Thoracic aorta (tissue), 2 donors: ENCODE measurements at regions not wholly inside any gene's neighbourhood (a gene's known extent, or its start where the extent isn't known, plus 50 kb on each side); places are given as distances from the start of the nearest gene placed in this dataset.
"Not testable (repeated sequence)": the region's sequence is repeated elsewhere in the genome, so short reads cannot be mapped to it uniquely, and the experiment has no call there.

ENCODE experiments used
- ATAC-seq: fragments of 150-250 bp; one replicate; pipeline ENCODE4 v1.8.0; 2017; ENCODE audit warnings: low read depth; ENCODE audit not compliant: insufficient number of reproducible peaks, low FRiP score
- DNase-seq: peaks from one replicate; pipeline ENCODE4 v3.0.0-alpha.2; 2020; ENCODE audit warnings: low spot score
- H3K27ac ChIP-seq, 2 donors: fragments of 200-600 bp; sonication (generic); 1 replicate in 1 of 2; 2 replicates in 1 of 2; pipeline ENCODE4 v1.5.1; 2016; ENCODE audit warnings: mild to moderate bottlenecking in 2 of 2, moderate library complexity in 2 of 2
- H3K27me3 ChIP-seq: fragments of 200-600 bp; sonication (generic); replicated peaks from 2 replicates; pipeline ENCODE4 v1.6.0; 2016; ENCODE audit warnings: mild to moderate bottlenecking; ENCODE audit not compliant: insufficient read depth
- H3K36me3 ChIP-seq: fragments of 200-600 bp; sonication (generic); one replicate; pipeline ENCODE4 v1.5.1; 2016
- H3K4me1 ChIP-seq, 2 donors: fragments of 200-600 bp; sonication (generic); 1 replicate in 1 of 2; 2 replicates in 1 of 2; pipeline versions ENCODE4 v1.5.1 to v1.6.0; 2016; ENCODE audit warnings: low read depth in 2 of 2, mild to moderate bottlenecking in 1 of 2; ENCODE audit not compliant: control insufficient read depth in 1 of 2
- H3K4me3 ChIP-seq: fragments of 200-600 bp; sonication (generic); 2 replicates; pipeline ENCODE4 v1.5.1; 2016; ENCODE audit warnings: mild to moderate bottlenecking
- H3K9me3 ChIP-seq: fragments of 200-600 bp; sonication (generic); 2 replicates; pipeline ENCODE4 v1.5.1; 2016
- TF ChIP-seq, protein P1 (sequence below): fragments of 200-600 bp; sonication (generic); IDR thresholded peaks from one replicate; pipeline ENCODE4 v1.5.1; 2019; ENCODE audit warnings: antibody characterized with exemption

DNA sequence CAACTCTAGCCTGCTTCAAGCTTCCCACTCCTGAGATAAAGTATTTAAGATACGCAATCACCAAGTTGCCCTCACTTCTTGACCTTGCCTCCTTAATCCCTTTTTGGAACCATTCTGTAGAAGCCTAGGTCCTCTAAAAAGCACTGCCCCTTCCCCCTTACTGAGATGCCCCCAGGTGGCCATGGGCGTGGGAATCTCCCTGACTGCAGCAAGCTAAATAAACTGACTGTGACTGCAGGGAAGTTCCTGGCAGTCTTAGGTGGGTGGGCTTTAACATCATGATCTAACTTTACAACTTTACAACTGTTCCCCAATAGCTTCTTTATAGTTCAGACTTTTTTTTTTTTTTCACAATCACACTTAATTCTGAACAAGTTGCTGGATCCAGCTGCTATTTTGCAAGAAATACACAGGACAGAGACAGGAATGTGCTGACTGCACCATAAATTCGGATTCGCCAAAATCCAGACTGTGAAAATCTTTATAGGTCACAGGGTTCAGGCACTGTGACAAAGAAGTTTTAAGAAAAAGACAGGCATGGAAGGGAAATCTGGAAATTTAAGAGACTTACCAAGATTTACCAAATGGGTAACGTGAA, 344.2 kb upstream of the SULF2 start:
- TF ChIP-seq, protein P1, sequence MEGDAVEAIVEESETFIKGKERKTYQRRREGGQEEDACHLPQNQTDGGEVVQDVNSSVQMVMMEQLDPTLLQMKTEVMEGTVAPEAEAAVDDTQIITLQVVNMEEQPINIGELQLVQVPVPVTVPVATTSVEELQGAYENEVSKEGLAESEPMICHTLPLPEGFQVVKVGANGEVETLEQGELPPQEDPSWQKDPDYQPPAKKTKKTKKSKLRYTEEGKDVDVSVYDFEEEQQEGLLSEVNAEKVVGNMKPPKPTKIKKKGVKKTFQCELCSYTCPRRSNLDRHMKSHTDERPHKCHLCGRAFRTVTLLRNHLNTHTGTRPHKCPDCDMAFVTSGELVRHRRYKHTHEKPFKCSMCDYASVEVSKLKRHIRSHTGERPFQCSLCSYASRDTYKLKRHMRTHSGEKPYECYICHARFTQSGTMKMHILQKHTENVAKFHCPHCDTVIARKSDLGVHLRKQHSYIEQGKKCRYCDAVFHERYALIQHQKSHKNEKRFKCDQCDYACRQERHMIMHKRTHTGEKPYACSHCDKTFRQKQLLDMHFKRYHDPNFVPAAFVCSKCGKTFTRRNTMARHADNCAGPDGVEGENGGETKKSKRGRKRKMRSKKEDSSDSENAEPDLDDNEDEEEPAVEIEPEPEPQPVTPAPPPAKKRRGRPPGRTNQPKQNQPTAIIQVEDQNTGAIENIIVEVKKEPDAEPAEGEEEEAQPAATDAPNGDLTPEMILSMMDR, result no peak
- peaks cover 3 to 28% of the 10 kb centered on the region in 2 donors for H3K4me1 ChIP-seq
- H3K9me3 ChIP-seq, result peaks cover 4% of the 10 kb centered on the region
- ATAC-seq (no peak), DNase-seq (no peak)
- no peak overlapping the region for H3K4me3 ChIP-seq
- H3K27ac ChIP-seq, result no peak overlapping the region
- H3K36me3 ChIP-seq, result no peaks in the 10 kb centered on the region
- no peaks in the 10 kb centered on the region for H3K27me3 ChIP-seq

DNA sequence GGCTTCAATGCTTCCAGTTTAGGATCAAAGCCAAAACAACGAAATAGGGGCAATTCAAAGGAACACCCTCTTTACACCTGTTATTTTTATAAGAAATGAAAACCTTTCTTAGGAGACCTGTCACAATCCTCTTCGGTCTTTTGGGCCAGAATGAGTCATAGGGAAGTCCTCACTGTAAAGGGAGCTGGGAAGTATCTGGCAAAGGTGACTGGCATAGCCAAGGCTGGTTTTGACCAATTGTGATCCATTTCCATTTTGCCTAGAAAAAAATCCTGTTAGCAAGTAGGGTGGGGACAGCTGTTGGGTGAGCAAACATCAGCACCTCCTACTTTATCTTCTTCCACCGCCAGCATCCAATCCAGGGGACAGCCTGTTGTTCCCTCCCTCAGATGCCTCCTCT, 343.2 kb upstream of the SULF2 start:
- peaks cover 4% of the 10 kb centered on the region for H3K9me3 ChIP-seq
- H3K36me3 ChIP-seq, result no peaks in the 10 kb centered on the region
- H3K27me3 ChIP-seq, result no peaks in the 10 kb centered on the region
- no peak overlapping the region for H3K4me3 ChIP-seq
- H3K4me1 ChIP-seq, result peaks cover 3 to 28% of the 10 kb centered on the region in 2 donors
- no peak overlapping the region for H3K27ac ChIP-seq
- no peak for ATAC-seq
- TF ChIP-seq, protein P1, result no peak
- no peak for DNase-seq

DNA sequence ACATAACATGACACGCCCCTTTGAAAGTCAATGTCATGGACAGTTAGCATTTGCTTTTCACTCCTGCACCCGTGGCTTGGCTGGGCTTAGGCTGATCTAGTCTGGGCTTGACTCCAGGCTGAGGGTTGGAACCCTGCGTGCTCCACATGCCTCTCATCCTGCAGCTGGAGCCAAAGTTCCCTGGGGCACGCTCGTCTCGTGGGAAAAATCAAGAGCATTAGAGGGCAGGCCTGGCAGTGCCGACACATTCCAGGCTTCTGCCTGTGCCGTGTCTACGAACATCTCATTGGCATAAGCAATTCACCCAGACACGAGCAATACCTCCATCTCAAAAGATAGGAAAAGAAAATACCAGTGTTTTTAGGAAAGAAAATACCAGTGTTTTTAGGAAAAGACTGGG, 342.7 kb upstream of the SULF2 start:
- peaks cover 3 to 28% of the 10 kb centered on the region in 2 donors for H3K4me1 ChIP-seq
- not testable (repeated sequence) for H3K27ac ChIP-seq, H3K4me3 ChIP-seq, H3K36me3 ChIP-seq, ATAC-seq, H3K9me3 ChIP-seq, H3K27me3 ChIP-seq, DNase-seq

DNA sequence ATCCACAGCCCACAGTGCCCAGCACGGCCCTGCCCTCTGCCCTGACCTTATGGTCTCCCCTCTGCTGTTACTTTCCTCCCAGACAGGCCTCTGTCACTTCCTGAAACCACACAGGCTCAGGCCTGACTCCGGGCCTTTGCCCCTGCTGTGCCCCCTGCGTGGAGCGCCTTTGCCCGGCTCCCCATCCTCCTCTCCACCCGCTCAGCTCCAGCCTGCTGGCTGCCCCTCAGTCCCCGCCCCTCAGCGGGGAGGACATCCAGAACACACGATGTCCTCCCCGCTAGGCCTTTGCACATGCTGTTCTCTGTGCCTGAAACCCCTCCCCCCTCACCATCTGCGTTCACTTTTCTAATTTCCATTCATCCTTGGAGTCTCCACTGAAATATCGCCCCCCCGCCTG, 341.9 kb upstream of the SULF2 start:
- not testable (repeated sequence) for ATAC-seq, H3K9me3 ChIP-seq, H3K36me3 ChIP-seq, H3K4me3 ChIP-seq, H3K27ac ChIP-seq, DNase-seq, H3K27me3 ChIP-seq
- H3K4me1 ChIP-seq, result peaks cover 3 to 23% of the 10 kb centered on the region in 2 donors

DNA sequence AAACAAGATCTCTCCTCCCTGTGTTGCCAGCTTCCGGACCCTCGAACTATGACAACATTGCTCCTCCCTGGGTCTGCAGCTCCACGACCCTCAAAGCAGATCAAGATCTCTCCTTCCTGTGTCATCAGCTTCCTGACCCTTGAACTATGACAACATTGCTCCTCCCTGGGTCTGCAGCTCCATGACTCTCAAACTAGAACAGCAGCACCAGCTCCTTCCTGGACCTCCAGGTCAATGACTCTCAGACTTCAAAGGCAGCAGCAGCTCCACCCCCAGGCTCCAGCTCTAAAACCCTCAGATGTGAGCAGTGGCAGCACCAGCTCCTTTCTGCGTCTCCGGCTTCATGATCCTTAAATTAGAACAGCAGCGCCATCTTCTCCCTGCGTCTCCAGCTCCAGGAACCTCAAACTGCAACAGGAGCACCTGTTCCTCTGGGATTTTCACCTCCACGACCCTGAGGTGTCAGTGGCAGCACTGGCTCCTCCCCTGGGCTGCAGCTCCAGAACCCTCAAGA, 341.0 kb upstream of the SULF2 start:
- TF ChIP-seq, protein P1, result no peak
- no peaks in the 10 kb centered on the region for H3K36me3 ChIP-seq
- no peak overlapping the region for H3K4me3 ChIP-seq
- H3K4me1 ChIP-seq, result peaks cover 3 to 17% of the 10 kb centered on the region in 2 donors
- no peaks in the 10 kb centered on the region for H3K9me3 ChIP-seq
- DNase-seq (no peak), ATAC-seq (no peak)
- no peak overlapping the region for H3K27ac ChIP-seq
- no peaks in the 10 kb centered on the region for H3K27me3 ChIP-seq

DNA sequence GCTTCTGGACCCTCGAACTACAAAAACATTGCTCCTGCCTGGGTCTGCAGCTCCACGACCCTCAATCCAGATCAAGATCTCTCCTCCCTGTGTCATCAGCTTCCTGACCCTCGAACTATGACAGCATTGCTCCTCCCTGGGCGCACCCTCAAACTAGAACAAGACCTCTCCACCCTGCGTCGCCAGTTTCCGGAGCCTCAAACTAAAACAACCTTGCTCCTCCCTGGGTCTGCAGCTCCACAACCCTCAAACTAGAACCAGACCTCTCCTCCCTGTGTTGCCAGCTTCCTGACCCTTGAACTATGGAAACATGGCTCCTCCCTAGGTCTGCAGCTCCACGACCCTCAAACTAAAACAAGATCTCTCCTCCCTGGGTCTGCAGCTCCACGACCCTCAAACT, 339.7 kb upstream of the SULF2 start:
- H3K36me3 ChIP-seq, result no peaks in the 10 kb centered on the region
- no peak overlapping the region for H3K27ac ChIP-seq
- H3K27me3 ChIP-seq, result no peaks in the 10 kb centered on the region
- TF ChIP-seq, protein P1, result no peak
- DNase-seq, result no peak
- H3K9me3 ChIP-seq, result no peaks in the 10 kb centered on the region
- peaks cover 3 to 17% of the 10 kb centered on the region in 2 donors for H3K4me1 ChIP-seq
- no peak overlapping the region for H3K4me3 ChIP-seq
- ATAC-seq, result no peak
